ENCODE measurements at regions not wholly inside any gene's neighbourhood (a gene's known extent, or its start where the extent isn't known, plus 50 kb on each side); places are given as distances from the start of the nearest gene placed in this dataset.
A peak's percentile ranks its signal among the peaks of the same experiment; 100 is the strongest.

DNA sequence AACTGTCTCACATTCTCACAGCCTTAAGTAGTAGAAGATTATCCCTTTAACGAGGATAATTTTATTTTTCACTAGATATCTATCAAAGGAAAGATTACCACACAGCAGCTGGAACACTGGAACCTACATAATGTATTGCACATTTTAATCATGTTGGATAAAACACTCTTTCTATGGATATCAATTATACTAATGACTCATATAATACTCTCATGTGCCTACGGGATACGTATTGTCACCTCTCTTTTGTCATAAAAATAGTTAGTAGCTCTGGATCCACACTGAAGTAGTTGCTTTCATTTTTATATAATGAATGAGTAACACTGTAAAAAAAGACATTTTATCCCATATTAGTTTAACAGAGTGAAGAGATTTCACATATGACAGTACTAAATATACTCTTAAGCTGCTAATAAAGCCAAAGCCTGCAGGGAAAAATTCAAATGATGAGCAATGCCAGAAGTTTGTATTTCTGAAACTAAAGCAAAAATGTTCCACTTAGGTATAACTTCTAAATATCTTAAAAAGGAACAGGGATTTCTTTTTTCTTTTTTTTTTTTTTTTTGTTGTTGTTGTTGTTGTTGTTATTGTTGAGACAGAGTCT, 408.7 kb upstream of the PKN2 start:
- DNase-seq (ENCODE audit: low read depth) = no peak
- H3K4me3 ChIP-seq (ENCODE audit: control insufficient read depth, low read depth, low read length) = no peak overlapping the region
- TF ChIP-seq, protein P1, sequence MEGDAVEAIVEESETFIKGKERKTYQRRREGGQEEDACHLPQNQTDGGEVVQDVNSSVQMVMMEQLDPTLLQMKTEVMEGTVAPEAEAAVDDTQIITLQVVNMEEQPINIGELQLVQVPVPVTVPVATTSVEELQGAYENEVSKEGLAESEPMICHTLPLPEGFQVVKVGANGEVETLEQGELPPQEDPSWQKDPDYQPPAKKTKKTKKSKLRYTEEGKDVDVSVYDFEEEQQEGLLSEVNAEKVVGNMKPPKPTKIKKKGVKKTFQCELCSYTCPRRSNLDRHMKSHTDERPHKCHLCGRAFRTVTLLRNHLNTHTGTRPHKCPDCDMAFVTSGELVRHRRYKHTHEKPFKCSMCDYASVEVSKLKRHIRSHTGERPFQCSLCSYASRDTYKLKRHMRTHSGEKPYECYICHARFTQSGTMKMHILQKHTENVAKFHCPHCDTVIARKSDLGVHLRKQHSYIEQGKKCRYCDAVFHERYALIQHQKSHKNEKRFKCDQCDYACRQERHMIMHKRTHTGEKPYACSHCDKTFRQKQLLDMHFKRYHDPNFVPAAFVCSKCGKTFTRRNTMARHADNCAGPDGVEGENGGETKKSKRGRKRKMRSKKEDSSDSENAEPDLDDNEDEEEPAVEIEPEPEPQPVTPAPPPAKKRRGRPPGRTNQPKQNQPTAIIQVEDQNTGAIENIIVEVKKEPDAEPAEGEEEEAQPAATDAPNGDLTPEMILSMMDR (conservative IDR thresholded peaks at IDR 0.05; ENCODE audit: control insufficient read depth, insufficient read depth, low read depth, low read length) = no peak

DNA sequence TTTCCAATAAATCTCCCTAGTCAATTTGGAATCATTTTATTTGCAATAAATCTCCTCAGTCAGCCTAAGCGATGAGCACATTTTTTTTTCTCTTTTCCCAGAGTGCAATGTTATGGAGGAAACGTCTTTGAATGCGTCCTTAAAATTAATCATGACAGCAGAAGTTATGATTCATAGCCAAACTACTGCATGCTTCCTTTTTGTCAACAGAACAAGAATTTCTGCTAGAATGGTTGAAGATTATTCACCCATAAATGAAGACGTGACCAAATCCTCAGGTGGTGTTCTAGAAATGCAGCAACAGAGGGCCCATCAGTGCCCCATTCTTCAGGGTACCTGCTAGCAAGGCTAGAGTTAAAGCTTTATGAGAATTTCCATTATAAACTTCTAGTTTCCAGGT, 407.9 kb upstream of the PKN2 start:
- TF ChIP-seq, protein P1 (conservative IDR thresholded peaks at IDR 0.05; ENCODE audit: control insufficient read depth, insufficient read depth, low read depth, low read length) = no peak
- H3K4me3 ChIP-seq (ENCODE audit: control insufficient read depth, low read depth, low read length) = no peak overlapping the region
- peak; percentile 43 for DNase-seq (ENCODE audit: low read depth)

DNA sequence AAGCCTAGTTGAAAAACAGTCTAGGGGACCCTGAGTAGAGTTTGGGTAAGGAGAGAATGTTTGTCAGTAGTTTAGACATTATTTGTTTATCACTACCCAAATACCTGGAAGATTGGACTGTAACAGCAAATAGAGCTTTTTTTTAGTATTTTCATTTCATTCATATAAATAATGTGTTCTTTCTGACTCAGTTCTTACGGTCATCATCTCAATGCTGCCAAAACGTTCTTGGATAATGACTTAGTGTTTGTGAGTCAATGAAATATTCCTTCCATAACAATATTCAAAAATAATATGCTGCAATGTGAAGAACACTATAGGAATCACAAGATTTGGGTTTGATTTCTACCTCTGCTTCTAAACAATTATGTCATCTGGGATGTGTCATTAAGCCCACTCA, 400.0 kb upstream of the PKN2 start:
- no peak overlapping the region for H3K4me3 ChIP-seq (ENCODE audit: control insufficient read depth, low read depth, low read length)
- DNase-seq (ENCODE audit: low read depth) = peak; percentile 10
- TF ChIP-seq, protein P1 (conservative IDR thresholded peaks at IDR 0.05; ENCODE audit: control insufficient read depth, insufficient read depth, low read depth, low read length) = no peak

DNA sequence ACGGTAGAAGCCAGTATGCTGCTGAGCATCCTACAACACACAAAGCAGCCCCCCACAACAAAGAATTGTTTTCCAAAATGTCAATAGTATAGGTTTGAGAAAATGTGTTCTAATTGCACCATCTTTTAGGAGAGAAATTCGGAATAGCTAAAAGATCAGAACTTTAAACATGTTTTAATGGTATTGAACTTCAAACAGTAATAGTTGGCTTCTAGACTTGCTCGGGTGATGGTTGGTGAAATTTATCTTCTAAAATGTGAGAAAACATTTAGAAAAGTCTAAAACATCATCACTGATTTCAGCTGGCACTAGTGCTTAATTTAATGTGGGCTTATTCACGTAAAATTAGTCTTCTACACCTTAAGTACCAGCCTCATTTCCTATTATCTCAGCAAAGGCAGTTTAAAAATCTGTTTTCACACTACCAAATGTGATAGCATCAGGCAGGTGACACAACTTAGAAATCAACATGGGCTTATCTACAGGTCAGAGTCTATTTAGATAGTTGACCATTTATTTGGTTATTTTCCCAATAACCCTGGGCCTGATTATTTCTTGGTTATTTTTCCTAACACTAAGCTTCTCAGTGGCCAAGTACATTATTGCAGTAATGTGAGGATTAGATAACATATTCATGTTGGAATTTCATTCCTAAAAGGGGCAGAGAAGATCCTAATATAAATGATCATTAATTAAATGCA, 399.3 kb upstream of the PKN2 start:
- DNase-seq (ENCODE audit: low read depth) = no peak
- TF ChIP-seq, protein P1 (conservative IDR thresholded peaks at IDR 0.05; ENCODE audit: control insufficient read depth, insufficient read depth, low read depth, low read length) = no peak
- H3K4me3 ChIP-seq (ENCODE audit: control insufficient read depth, low read depth, low read length) = no peak overlapping the region

DNA sequence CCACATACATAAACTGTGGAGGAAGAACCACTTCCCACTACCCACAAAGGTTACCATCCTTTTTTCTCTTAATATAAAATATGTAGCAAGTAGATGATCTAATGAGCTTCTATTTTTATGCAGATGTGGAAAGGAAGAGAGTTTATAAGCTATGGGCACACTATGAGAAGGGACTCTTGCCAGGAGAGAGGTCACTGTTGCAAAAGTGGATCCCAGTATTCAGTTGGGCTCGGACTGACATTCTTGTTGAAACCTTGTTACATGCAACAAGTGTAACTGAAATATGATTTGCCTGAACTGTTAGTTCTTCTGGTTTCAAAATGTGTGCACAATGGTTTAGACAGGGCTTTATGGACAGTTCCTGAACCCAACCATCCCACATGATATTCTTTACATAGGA, 397.4 kb upstream of the PKN2 start:
- TF ChIP-seq, protein P1 (conservative IDR thresholded peaks at IDR 0.05; ENCODE audit: control insufficient read depth, insufficient read depth, low read depth, low read length) = no peak
- DNase-seq (ENCODE audit: low read depth) = no peak
- no peak overlapping the region for H3K4me3 ChIP-seq (ENCODE audit: control insufficient read depth, low read depth, low read length)

DNA sequence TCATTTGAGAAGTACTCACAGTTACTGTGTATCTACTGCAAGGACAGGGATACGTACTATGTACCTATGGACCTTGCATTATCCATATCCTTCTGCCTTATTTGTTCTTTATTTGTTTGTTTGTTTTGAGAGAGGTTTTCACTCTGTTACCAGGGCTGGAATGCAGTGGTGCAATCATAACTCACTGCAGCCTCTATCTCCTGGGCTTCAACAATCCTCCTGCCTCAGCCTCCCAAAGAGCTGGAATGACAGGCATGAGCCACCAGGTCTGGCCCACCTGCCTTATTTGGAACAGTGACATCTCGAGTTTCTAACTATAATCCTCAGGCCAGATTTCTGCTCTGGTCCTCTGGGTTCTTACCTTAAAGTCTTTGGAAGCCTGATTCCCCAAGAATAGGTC, 395.5 kb upstream of the PKN2 start:
- TF ChIP-seq, protein P1 (conservative IDR thresholded peaks at IDR 0.05; ENCODE audit: control insufficient read depth, insufficient read depth, low read depth, low read length) = no peak
- no peak overlapping the region for H3K4me3 ChIP-seq (ENCODE audit: control insufficient read depth, low read depth, low read length)
- DNase-seq (ENCODE audit: low read depth) = no peak

Data from fibroblast of mammary gland (primary cell).